Stimulated activated CD4-positive, alpha-beta T cell treated with anti-CD3 and anti-CD28 coated beads, Interleukin-15, amount 100 ng/mL, for 24 hours (primary cell): ENCODE measurements at regions not wholly inside any gene's neighbourhood (a gene's known extent, or its start where the extent isn't known, plus 50 kb on each side); places are given as distances from the start of the nearest gene placed in this dataset.

ENCODE experiments used
- DNase-seq: peaks from one replicate; pipeline ENCODE4 v3.0.0-alpha.2; 2020

DNA sequence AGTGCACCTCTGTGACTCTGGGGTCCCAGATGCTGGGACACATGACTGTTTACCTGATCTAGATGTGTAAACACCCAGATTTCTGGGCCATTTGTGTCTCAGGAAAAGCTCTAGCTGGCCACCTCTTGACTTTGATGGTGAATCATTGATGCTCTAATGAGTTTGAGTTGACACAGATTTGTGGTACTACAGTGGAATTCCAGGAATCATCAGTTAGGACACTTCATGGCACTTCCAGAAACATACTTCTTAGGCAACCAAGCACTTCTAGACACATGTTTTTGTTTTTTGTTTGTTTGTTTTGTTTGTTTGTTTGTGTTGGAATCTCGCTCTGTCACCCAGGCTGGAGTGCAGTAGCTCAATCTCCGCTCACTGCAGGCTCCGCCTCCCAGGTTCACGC is 302.2 kb upstream of the ZMIZ1 start:
- DNase-seq, result no peak

DNA sequence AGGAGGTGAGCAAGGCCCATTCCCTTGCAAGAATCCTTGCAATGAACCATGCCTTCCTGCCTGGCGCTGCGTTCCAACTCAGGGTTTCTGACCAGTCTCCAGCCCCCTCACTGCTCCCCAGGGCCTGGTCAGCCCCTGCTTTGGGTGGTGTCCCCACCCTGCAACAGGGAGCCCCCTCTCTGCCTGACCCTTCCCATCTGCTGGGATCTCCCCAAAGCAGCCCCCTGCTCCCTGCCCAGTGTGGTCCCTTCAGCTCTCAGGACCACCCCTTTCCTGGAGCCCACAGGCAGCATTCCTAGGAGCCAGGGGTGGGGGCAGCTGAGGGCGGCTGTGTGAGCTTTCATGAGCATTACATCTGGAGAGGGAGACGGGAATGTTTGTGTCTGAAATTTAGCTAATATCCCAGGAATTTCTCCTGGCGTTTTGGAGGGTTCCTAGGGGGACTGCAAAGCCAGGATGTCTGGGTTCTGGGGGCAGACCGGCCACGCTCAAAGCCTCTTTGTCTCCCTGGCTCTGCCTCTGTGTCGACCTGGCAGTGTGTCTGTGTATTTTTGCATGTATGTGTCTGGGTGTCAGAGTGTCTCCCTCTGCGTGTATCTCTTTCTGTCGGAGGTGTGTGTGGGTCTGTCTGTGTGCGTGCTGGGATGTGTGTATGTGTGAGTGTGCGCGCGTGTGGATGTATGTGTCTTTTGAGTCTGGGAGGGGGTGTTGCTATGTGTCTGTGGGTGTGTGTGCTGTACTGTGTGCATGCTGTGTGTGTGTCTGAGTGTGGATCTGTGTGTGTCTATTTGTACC is 300.5 kb upstream of the ZMIZ1 start:
- no peak for DNase-seq

GRCh38 chr10:78768876-78769275 is 299.9 kb upstream of the ZMIZ1 start:
- DNase-seq, result no peak

DNA sequence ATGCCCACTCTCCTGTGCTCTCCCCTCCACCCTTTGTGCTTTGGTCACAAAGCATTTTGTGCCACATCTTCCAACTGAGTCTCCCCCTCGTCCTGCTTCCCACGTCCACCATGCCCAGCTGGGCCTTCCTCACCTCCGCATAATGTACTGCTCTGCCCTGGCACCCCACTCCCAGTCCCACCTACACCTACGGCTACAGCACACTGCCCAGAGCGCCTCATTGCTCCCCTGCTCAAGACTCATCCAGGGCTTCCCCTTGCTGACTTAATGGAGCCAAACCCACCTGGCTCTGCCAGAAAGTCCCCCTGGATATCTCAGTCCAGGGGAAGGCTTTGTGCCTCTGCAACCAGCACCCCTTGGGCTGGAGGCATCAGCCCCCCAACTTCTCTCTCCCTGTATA is 299.2 kb upstream of the ZMIZ1 start:
- DNase-seq, result no peak

- no peak for DNase-seq
Observed at GRCh38 chr10:78770167-78771090, 298.3 kb upstream of the ZMIZ1 start.

DNA sequence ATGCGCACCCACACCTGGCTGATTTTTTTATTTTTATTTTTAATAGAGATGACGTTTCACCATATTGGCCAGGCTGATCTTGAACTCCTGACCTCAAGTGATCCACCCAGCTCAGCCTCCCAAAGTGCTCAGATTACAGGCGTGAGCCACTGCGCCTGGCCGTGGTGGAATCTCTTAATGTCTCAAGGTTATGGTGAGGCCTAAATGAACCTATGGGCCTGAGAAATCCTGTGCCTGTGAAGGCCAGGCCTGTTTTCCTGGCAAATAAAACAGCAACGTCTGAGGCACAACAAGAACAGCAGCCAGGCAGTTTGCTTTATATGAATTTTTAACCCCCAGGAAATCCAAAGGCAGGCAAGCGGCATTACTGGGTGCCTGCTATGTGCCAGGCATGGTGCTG is 297.5 kb upstream of the ZMIZ1 start:
- DNase-seq, result no peak

DNA sequence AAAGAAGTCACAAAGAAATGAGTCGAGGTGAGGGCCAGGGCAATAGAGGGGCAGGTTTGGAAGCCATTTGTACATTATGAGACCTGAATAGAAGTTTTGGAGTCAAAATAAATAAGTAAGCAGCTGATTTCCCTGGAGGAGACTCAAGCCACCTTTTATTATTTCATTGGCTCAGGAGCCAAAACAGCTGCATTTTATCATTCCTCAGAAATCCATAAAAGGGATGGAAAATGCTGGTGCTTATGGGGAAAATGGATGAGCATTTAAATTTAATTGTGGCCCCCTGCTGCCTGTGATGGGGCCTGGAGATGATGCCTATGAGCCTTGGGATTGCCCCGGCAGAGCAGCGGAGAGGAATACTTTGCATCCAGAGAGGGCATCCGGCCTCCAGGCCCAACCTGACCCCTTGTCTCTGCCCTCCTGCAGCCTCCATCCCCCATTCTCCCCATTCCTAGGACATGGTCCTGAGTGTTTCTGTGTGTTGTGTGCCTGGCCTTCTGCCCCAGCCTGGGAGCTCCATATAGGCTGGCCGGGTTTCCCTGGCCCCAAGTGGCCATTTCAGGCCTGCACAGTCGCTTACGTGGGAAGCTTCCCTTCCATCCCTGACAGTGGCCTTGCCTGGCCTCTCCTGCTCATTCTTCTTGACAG is 296.8 kb upstream of the ZMIZ1 start:
- no peak for DNase-seq

GRCh38 chr10:78772486-78772885 is 296.3 kb upstream of the ZMIZ1 start:
- no peak for DNase-seq

DNA sequence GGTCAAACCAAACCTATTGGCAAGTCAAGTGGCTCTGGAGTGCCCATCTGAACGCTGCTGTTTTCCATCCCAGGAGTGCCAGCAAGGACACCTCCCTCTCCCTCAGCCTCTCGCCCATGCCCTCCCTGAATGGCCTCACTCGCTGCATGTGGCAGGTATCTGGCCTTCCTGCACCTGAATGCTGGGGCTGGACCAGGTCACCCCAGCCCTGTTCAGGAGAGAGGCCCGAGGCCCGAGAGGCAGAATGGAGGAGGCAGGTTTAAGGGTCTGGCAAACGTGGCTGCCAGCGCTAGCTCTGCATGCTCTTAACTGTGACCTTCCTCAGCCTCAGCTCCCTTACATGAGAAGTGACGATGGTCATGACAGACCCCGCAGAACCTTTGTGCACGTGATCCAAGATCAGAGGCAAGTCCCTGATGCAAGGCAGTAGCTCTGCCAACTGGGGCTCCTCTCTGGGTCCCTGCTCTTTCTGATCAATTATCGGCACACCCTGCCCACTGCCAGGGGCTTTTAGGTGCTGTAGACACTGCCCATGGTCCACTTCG is 295.7 kb upstream of the ZMIZ1 start:
- no peak for DNase-seq

GRCh38 chr10:78774614-78774998 is 294.2 kb upstream of the ZMIZ1 start:
- no peak for DNase-seq

DNA sequence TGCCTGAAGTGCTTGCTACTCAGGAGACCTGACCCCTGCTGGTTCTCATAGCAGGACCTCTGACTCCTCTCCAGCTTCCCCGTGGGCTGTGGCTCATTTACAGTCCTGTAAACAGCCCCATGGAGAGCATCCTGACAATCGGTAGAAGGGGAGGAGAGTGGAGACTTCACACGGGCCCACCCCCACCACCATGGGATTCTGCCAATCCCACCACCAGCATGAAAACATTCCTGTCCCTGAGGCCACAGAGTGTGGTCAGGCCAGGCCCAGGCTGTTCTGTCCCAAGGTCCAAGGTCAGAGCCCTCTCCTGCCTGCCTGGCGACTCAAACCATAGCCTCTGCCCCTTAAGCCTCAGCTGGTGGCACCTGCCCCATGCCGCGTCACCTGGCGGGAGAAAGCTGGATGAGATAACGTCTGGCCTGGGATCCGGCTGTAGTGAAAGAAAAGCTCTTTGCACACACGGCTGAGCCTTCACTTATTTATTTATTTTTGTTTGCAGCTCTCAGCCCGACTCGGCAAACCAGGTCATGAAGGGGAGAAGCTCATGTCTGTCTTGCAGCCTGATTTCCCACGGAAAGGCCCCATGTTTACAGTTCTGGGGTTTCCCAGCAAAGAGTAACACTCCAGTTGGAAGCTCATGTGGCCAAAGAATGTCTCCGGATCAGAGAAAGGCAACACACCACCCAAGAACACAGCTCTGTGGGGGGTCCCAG is 293.6 kb upstream of the ZMIZ1 start:
- DNase-seq, result no peak

DNA sequence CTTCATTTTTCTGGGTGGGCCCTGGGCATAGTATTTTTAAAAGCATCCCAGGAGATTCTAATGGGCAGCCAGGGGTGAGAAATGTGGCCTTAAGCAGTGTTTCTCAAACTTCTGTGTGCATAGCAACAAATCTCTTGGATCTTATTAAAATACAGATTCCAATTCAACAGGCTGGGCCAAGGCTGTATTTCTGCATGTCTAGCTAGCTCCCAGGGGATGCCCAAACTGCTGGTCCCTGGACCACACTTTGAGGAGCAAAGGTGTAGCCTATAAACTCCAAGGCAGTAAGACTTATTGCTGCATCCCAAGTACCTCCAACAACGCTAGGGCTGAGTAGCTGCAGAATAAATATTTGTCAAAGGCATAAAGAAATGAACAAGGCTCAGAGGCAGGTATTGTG is 292.9 kb upstream of the ZMIZ1 start:
- no peak for DNase-seq

DNA sequence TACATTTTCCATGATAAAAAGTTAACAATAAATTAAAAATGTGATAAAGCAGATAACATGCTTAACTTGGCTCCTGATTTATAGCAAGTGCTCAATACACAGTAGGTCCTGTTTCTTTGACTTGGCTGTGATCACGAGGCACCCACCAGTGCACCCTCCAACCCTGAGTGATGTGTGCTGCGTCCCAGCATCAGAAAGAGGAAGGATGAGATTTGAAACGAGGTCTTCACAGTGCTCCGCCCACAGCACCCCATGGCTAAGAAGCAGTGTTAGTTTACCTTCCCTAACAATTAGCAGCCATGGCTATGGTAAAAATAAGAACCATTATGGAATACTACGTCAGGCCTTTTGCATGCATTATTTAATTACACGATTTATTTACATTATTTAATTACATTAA is 292.0 kb upstream of the ZMIZ1 start:
- DNase-seq, result no peak

DNA sequence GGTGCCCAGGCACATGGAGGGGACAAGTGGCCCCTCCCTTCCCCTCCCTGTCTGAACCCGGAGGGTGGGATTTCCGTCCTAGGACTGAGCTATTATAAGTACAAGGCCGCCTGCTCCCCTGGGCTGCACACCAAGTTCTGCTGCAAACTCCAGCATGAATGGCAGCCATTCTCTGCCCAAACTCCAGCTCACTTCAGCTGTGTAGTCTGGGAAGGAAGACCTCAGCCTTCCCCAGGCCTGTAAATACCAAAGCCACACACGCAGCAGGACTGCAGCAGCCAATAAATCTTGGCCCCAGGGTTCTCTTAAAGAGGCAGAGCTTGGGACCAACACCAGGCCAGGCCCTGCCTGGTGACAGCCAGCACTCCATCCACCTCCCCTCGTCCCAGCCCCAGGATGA is 291.3 kb upstream of the ZMIZ1 start:
- no peak for DNase-seq

DNA sequence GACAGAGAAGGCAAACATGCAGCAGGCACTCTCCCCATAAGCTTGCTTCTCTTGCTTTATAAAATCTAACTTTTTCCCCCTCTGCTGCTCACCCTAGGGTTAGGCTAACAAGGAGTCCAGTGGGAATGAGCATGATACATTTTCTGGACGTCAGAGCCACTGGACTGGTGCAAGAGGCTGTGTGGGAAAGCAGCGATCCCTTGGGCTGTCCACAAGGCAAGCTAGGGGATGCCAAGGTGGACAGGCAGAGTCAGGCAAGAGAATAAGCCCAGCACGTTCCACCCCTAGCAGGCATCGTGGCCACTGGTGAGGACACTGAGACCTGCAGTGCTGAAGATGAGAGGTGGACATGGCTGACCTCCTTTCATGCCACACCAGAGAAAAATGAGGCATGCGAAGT is 290.9 kb upstream of the ZMIZ1 start:
- no peak for DNase-seq

GRCh38 chr10:78778444-78779338 is 290.1 kb upstream of the ZMIZ1 start:
- DNase-seq, result no peak

DNA sequence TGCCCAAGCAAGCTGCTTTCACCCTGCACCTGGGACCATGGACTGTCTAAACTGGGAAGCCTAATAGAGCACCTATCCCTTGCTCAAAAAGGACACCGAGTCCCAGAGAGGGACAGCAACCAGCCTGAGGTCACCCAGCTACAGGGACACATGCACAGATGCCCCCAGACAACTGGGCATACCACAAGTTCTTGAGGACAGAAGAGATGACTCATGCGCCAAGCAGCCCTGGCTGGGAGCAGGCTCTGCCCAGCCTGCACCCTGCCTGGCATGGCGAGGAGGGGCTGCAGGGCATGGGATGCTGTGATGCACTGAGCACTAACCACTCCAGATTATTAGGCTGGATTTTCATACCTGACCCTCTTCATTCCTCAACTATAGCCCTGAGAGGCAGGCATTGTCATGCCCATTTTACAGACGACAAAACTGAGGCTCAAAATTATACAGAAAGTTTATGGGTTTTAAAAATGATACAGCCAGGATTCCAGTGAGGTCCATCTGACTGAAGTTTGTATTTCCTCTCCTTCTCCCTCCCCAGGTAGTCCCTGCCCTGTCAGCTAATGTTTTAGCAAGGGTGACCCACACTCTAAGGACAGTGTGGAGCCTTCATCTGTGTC is 289.3 kb upstream of the ZMIZ1 start:
- no peak for DNase-seq

GRCh38 chr10:78780551-78780961 is 288.2 kb upstream of the ZMIZ1 start:
- DNase-seq, result no peak

DNA sequence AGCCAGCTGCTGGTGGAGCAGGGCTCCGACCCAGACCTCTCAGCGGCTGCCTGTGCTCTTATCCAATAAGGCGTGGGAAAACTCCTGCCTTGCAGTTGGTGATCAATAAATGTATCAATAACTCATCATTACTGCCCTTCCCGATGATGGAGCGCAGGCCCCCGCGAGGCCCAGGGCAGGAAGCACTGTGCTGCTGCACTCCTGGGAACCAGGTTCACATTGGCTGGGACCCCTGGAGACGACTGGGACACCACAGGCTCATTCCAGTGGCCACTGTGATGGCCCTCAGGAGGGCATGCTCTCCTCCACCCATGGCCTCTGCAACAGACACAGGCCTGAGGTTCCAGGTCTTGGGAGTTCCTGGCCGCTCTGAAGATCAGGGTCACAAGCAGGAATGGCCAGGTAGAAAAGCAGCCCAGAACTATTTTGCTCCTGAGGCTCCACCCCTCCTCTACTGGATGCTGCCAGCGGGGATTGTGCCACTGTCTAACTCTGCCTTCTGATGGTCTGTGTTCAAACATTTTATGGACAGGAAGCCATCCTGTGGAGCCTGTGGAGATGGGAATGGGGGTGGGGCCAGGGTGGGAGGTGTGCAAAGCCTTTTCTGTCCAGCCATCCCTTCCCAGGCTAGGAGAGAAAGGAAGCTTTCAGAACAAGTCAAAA is 287.4 kb upstream of the ZMIZ1 start:
- DNase-seq, result no peak

- no peak for DNase-seq
Observed at GRCh38 chr10:78781991-78782390, 286.8 kb upstream of the ZMIZ1 start.

DNA sequence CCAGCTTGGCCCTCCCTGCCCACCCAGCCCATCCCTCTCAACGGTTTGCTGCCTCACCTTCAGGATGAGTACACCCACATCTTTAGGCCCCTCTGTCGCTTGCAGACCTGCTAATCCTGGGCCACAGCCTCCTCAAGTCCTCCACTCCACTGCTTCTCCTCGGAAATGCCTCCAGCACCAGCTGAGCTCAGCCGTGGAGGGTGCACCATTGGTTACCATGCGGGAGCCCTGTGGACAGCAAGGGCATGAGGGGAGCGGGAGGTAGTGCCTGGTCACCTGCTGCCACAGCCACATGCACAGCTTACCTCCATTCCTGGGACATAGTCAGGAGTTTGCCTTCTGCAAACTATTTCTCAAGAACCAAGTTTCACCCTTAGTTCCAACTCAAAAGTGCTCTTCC is 286.3 kb upstream of the ZMIZ1 start:
- DNase-seq, result no peak
